ENCODE measurements at regions not wholly inside any gene's neighbourhood (a gene's known extent, or its start where the extent isn't known, plus 50 kb on each side); places are given as distances from the start of the nearest gene placed in this dataset.

GRCh38 chr11:29679996-29680395 is 336.8 kb downstream of the KCNA4 start:
- TF ChIP-seq CTCF (IDR thresholded peaks at IDR 0.05) (no peak), POLR2A (IDR thresholded peaks at IDR 0.05) (no peak)

Measured in thyroid gland (tissue), 4 donors.